GM10266 (cell line): ENCODE measurements at regions not wholly inside any gene's neighbourhood (a gene's known extent, or its start where the extent isn't known, plus 50 kb on each side); places are given as distances from the start of the nearest gene placed in this dataset.

Experiments
- DNase-seq: peaks from one replicate; pipeline ENCODE4 v3.0.0; 2012; ENCODE audit errors: extremely low spot score
- CTCF ChIP-seq: IDR thresholded peaks from 2 replicates; pipeline ENCODE4 v1.5.1; 2012; ENCODE audit warnings: mild to moderate bottlenecking, low read depth; ENCODE audit not compliant: control insufficient read depth, insufficient read depth; ENCODE audit errors: missing control alignments

- TF ChIP-seq CTCF, result no peak
- DNase-seq, result no peak
Measured at GRCh38 chr9:107898761-107899160, 409.2 kb upstream of the KLF4 start.

- no peak for DNase-seq
- TF ChIP-seq CTCF, result no peak
Measured at GRCh38 chr9:107896544-107896943, 407.0 kb upstream of the KLF4 start.

GRCh38 chr9:107895501-107896001 is 406.0 kb upstream of the KLF4 start:
- no peak for DNase-seq
- no peak for TF ChIP-seq CTCF

GRCh38 chr9:107894572-107895261 is 405.1 kb upstream of the KLF4 start:
- no peak for TF ChIP-seq CTCF
- no peak for DNase-seq

- TF ChIP-seq CTCF, result no peak
- no peak for DNase-seq
Measured at GRCh38 chr9:107890921-107891465, 401.4 kb upstream of the KLF4 start.

- no peak for TF ChIP-seq CTCF
- no peak for DNase-seq
Measured at GRCh38 chr9:107888773-107889227, 399.2 kb upstream of the KLF4 start.

- no peak for DNase-seq
- no peak for TF ChIP-seq CTCF
Measured at GRCh38 chr9:107886826-107887225, 397.3 kb upstream of the KLF4 start.
